Limb (tissue), 2 donors: ENCODE measurements at regions not wholly inside any gene's neighbourhood (a gene's known extent, or its start where the extent isn't known, plus 50 kb on each side); places are given as distances from the start of the nearest gene placed in this dataset.

ENCODE experiments used
- DNase-seq, 2 donors: peaks; one replicate each; pipeline ENCODE4 v3.0.0-alpha.2; 2016; ENCODE audit errors: extremely low spot score in 2 of 2

GRCh38 chr21:29228306-29228705 lies 70.4 kb upstream of the BACH1 start:
- no peak for DNase-seq

- DNase-seq: no peak
These were observed 68.0 kb upstream of the BACH1 start for GRCh38 chr21:29230551-29231261.

GRCh38 chr21:29231756-29232529 lies 66.8 kb upstream of the BACH1 start:
- no peak for DNase-seq

- DNase-seq: no peak
These were observed 66.0 kb upstream of the BACH1 start for GRCh38 chr21:29232530-29233255.

- DNase-seq: no peak
These were observed 65.5 kb upstream of the BACH1 start for GRCh38 chr21:29233256-29233546.

- DNase-seq: no peak
These were observed 64.8 kb upstream of the BACH1 start for GRCh38 chr21:29233611-29234540.

GRCh38 chr21:29235714-29236197 lies 63.0 kb upstream of the BACH1 start:
- DNase-seq: no peak

GRCh38 chr21:29236201-29236600 lies 62.5 kb upstream of the BACH1 start:
- no peak for DNase-seq

- DNase-seq: peak; percentile 43 to 44
These were observed 61.3 kb upstream of the BACH1 start for GRCh38 chr21:29237110-29238052.

- no peak for DNase-seq
These were observed 60.4 kb upstream of the BACH1 start for GRCh38 chr21:29238053-29238966.

GRCh38 chr21:29238967-29239290 lies 59.8 kb upstream of the BACH1 start:
- DNase-seq: no peak

GRCh38 chr21:29240136-29240535 lies 58.6 kb upstream of the BACH1 start:
- no peak for DNase-seq

GRCh38 chr21:29242201-29242600 lies 56.5 kb upstream of the BACH1 start:
- DNase-seq: no peak

GRCh38 chr21:29243188-29243587 lies 55.5 kb upstream of the BACH1 start:
- no peak for DNase-seq

GRCh38 chr21:29245104-29245643 lies 53.5 kb upstream of the BACH1 start:
- no peak for DNase-seq

GRCh38 chr21:29245863-29246262 lies 52.9 kb upstream of the BACH1 start:
- no peak for DNase-seq

GRCh38 chr21:29246614-29247013 lies 52.1 kb upstream of the BACH1 start:
- no peak for DNase-seq

GRCh38 chr21:29248124-29248523 lies 50.6 kb upstream of the BACH1 start:
- DNase-seq: no peak
